ENCODE measurements at regions not wholly inside any gene's neighbourhood (a gene's known extent, or its start where the extent isn't known, plus 50 kb on each side); places are given as distances from the start of the nearest gene placed in this dataset.
A peak's percentile ranks its signal among the peaks of the same experiment; 100 is the strongest.

DNA sequence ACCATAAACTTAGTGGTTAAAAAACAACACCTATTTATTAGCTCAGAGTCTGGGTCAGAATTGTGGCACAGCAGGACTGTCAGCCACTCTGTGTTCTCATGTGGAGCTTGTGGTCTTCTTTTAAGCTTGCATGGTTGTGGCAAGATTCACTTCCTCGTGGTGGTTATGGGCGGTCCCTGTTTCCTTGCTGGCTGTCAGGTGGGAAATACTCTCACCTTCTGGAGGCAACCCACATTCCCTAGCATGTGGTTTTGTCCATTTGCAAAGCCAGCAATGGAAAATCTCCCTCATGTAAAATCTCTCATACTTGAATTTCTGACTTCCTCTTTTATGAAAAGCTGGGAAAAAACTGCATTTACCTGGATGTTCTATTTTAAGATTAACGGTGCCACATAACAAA is 229.8 kb downstream of the ALX1 start:
- ATAC-seq (ENCODE audit: poor library complexity), result no peak
- no peaks in the 10 kb centered on the region for H3K36me3 ChIP-seq (ENCODE audit: insufficient read depth, low read length)
- Mint-ChIP-seq H3K4me1 (ENCODE audit: low read depth) (no peaks in the 10 kb centered on the region), H3K27ac (no peak overlapping the region), H3K9me3 (no peaks in the 10 kb centered on the region), H3K36me3 (ENCODE audit: low read depth) (no peaks in the 10 kb centered on the region), H3K27me3 (no peaks in the 10 kb centered on the region), H3K4me3 (no peak overlapping the region)
- no peak overlapping the region for H3K4me3 ChIP-seq (ENCODE audit: low read length)
- H3K4me1 ChIP-seq (ENCODE audit: insufficient read depth, low read length), result no peaks in the 10 kb centered on the region
- H3K27ac ChIP-seq (ENCODE audit: low read depth in 1 of 2, low read length in 2 of 2), result no peak overlapping the region
- TF ChIP-seq, protein P1, sequence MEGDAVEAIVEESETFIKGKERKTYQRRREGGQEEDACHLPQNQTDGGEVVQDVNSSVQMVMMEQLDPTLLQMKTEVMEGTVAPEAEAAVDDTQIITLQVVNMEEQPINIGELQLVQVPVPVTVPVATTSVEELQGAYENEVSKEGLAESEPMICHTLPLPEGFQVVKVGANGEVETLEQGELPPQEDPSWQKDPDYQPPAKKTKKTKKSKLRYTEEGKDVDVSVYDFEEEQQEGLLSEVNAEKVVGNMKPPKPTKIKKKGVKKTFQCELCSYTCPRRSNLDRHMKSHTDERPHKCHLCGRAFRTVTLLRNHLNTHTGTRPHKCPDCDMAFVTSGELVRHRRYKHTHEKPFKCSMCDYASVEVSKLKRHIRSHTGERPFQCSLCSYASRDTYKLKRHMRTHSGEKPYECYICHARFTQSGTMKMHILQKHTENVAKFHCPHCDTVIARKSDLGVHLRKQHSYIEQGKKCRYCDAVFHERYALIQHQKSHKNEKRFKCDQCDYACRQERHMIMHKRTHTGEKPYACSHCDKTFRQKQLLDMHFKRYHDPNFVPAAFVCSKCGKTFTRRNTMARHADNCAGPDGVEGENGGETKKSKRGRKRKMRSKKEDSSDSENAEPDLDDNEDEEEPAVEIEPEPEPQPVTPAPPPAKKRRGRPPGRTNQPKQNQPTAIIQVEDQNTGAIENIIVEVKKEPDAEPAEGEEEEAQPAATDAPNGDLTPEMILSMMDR (IDR thresholded peaks at IDR 0.05), result no peak
- intact Hi-C loops (cut with DNase I, micrococcal nuclease), result no loop called here
- ChIA-PET POLR2A (no interaction called here), CTCF (no interaction called here)
- peaks cover 0 to 4% of the 10 kb centered on the region in 2 experiments for H3K9me3 ChIP-seq (ENCODE audit: control insufficient read depth in 1 of 2, insufficient read depth in 1 of 2, low read length in 2 of 2)
- H3K27me3 ChIP-seq (ENCODE audit: control insufficient read depth in 1 of 2, insufficient read depth in 2 of 2, low read length in 2 of 2), result no peaks in the 10 kb centered on the region
- DNase-seq, result peak in 1 of 14 experiments; percentile 0

DNA sequence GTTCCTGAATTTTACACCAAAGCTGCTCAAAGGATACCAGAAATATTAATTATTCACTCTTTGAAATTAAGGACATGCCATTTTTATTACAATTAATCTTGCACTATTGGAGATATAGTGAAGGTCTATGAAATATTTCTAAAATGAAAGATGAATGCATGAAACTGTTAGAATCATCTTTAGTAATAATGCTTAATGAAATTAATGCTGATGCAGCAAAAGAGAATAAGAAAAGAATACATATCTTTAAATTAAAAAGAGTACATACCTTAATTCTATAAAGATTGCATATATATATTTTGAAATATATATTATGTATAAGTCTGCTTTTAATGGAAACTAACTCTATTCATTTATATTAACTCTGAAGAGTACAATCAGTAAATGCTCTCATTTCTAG is 236.0 kb downstream of the ALX1 start:
- Mint-ChIP-seq H3K4me1 (ENCODE audit: low read depth) (no peaks in the 10 kb centered on the region), H3K36me3 (ENCODE audit: low read depth) (no peaks in the 10 kb centered on the region), H3K27ac (no peak overlapping the region), H3K9me3 (no peaks in the 10 kb centered on the region), H3K4me3 (no peak overlapping the region), H3K27me3 (no peaks in the 10 kb centered on the region)
- H3K4me3 ChIP-seq (ENCODE audit: low read length), result no peak overlapping the region
- intact Hi-C loops (cut with DNase I, micrococcal nuclease), result no loop called here
- H3K9me3 ChIP-seq (ENCODE audit: control insufficient read depth in 1 of 2, insufficient read depth in 1 of 2, low read length in 2 of 2), result no peaks in the 10 kb centered on the region
- no peaks in the 10 kb centered on the region for H3K4me1 ChIP-seq (ENCODE audit: insufficient read depth, low read length)
- ATAC-seq (ENCODE audit: poor library complexity) (no peak), DNase-seq (no peak)
- no peaks in the 10 kb centered on the region for H3K27me3 ChIP-seq (ENCODE audit: control insufficient read depth in 1 of 2, insufficient read depth in 2 of 2, low read length in 2 of 2)
- H3K36me3 ChIP-seq (ENCODE audit: insufficient read depth, low read length), result no peaks in the 10 kb centered on the region
- CTCF ChIA-PET, result no interaction called here
- H3K27ac ChIP-seq (ENCODE audit: low read depth in 1 of 2, low read length in 2 of 2), result no peak overlapping the region
- TF ChIP-seq, protein P1 (IDR thresholded peaks at IDR 0.05), result no peak
- POLR2A ChIA-PET, result no interaction called here

DNA sequence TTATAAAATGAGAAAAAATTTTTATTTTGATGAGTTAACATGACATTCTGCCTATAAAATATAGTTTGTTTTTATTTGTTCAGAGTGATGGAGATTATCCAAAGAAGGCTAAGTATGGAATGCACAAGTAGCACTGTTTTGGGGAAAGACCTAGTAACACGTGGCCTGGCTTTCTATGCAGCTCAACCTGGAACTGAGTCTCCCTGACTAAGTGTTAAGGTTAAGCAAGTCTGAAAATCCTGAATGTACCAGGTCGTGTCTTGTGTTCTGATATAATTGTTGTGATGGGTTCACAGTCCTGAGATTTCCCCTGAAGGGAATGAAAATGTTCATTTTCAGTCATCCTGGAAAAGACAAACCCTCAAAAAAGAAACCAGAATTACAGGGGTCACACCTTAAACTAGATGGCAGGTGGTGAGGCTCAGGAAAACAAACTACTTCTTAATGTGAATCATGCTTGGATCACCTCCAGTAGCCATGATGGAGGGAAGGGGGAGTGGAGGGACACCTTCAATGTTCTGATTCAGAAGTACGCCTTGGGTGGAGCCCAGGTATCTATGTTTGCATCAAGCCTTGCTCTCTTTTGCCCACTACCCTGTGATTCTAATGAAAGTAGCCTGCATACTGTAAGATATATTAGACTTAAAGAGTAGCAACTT is 236.8 kb downstream of the ALX1 start:
- TF ChIP-seq, protein P1 (IDR thresholded peaks at IDR 0.05), result no peak
- Histone ChIP-seq H3K9me3 (ENCODE audit: control insufficient read depth in 1 of 2, insufficient read depth in 1 of 2, low read length in 2 of 2) (no peaks in the 10 kb centered on the region), H3K27ac (ENCODE audit: low read depth in 1 of 2, low read length in 2 of 2) (no peak overlapping the region), H3K4me1 (ENCODE audit: insufficient read depth, low read length) (no peaks in the 10 kb centered on the region), H3K36me3 (ENCODE audit: insufficient read depth, low read length) (no peaks in the 10 kb centered on the region), H3K27me3 (ENCODE audit: control insufficient read depth in 1 of 2, insufficient read depth in 2 of 2, low read length in 2 of 2) (no peaks in the 10 kb centered on the region), H3K4me3 (ENCODE audit: low read length) (no peak overlapping the region)
- no peak overlapping the region for H3K4me3 Mint-ChIP-seq
- CTCF ChIA-PET, result no interaction called here
- no peaks in the 10 kb centered on the region for H3K4me1 Mint-ChIP-seq (ENCODE audit: low read depth)
- H3K27me3 Mint-ChIP-seq, result no peaks in the 10 kb centered on the region
- no peak overlapping the region for H3K27ac Mint-ChIP-seq
- H3K9me3 Mint-ChIP-seq, result no peaks in the 10 kb centered on the region
- DNase-seq, result no peak
- intact Hi-C loops (cut with DNase I, micrococcal nuclease), result no loop called here
- POLR2A ChIA-PET, result no interaction called here
- no peaks in the 10 kb centered on the region for H3K36me3 Mint-ChIP-seq (ENCODE audit: low read depth)
- no peak for ATAC-seq (ENCODE audit: poor library complexity)
